SK-N-SH treated with all-trans-retinoic acid at 6 μM for 48 hours (cell line): ENCODE measurements at regions not wholly inside any gene's neighbourhood (a gene's known extent, or its start where the extent isn't known, plus 50 kb on each side); places are given as distances from the start of the nearest gene placed in this dataset.

ENCODE experiments used
- ATAC-seq: fragments of 200-7000 bp; cut with Tn5 transposase; 3 replicates; pipeline ENCODE4 v1.9.1; 2020; ENCODE audit warnings: mild to moderate bottlenecking, moderate library complexity
- ARNTL ChIP-seq: fragments of 450-650 bp; formaldehyde crosslinking; IDR thresholded peaks from 2 replicates; pipeline ENCODE4 v1.5.0; 2020; ENCODE audit warnings: low read depth, mild to moderate bottlenecking, moderate library complexity, borderline replicate concordance
- BACH2 ChIP-seq: fragments of 250-450 bp; sonication (Bioruptor Pico); IDR thresholded peaks from 2 replicates; pipeline ENCODE4 v1.9.0; 2021; ENCODE audit warnings: mild to moderate bottlenecking, borderline replicate concordance
- CREB5 ChIP-seq: fragments of 250-450 bp; sonication (Bioruptor Pico); IDR thresholded peaks from 2 replicates; pipeline ENCODE4 v1.5.1; 2020; ENCODE audit warnings: low read depth, mild to moderate bottlenecking, moderate library complexity
- CSRNP3 ChIP-seq: fragments of 250-450 bp; sonication (Bioruptor Pico); IDR thresholded peaks from 2 replicates; pipeline ENCODE4 v1.5.1; 2021; ENCODE audit warnings: mild to moderate bottlenecking, moderate library complexity
- ESRRG ChIP-seq: fragments of 250-450 bp; sonication (Bioruptor Pico); IDR thresholded peaks from 2 replicates; pipeline ENCODE4 v1.6.1; 2021; ENCODE audit warnings: mild to moderate bottlenecking
- GLIS3 ChIP-seq: fragments of 250-450 bp; sonication (Bioruptor Pico); IDR thresholded peaks from 2 replicates; pipeline ENCODE4 v1.5.0; 2020; ENCODE audit warnings: mild to moderate bottlenecking, moderate library complexity
- OSR1 ChIP-seq: fragments of 250-450 bp; sonication (Bioruptor Pico); IDR thresholded peaks from 2 replicates; pipeline ENCODE4 v1.8.0; 2022; ENCODE audit warnings: moderate library complexity, mild to moderate bottlenecking, inconsistent platforms
- PATZ1 ChIP-seq: fragments of 250-450 bp; sonication (Bioruptor Pico); IDR thresholded peaks from 2 replicates; pipeline ENCODE4 v1.8.0; 2020; ENCODE audit warnings: mild to moderate bottlenecking, moderate library complexity, borderline replicate concordance
- POU6F1 ChIP-seq: fragments of 250-450 bp; sonication (Bioruptor Pico); IDR thresholded peaks from 2 replicates; pipeline ENCODE4 v1.8.0; 2021; ENCODE audit warnings: low read depth, mild to moderate bottlenecking, moderate library complexity, borderline replicate concordance
- PPARA ChIP-seq: fragments of 250-450 bp; sonication (Bioruptor Pico); IDR thresholded peaks from 2 replicates; pipeline ENCODE4 v1.5.0; 2020; ENCODE audit warnings: mild to moderate bottlenecking, borderline replicate concordance
- RARB ChIP-seq: fragments of 250-450 bp; sonication (Bioruptor Pico); IDR thresholded peaks from 2 replicates; pipeline ENCODE4 v1.8.0; 2021; ENCODE audit warnings: mild to moderate bottlenecking, moderate library complexity
- SNAI2 ChIP-seq: fragments of 250-450 bp; sonication (Bioruptor Pico); IDR thresholded peaks from 2 replicates; pipeline ENCODE4 v1.5.0; 2020; ENCODE audit warnings: mild to moderate bottlenecking, moderate library complexity
- TCF4 ChIP-seq: fragments of 250-450 bp; sonication (Bioruptor Pico); IDR thresholded peaks from 2 replicates; pipeline ENCODE4 v1.8.0; 2021; ENCODE audit warnings: mild to moderate bottlenecking, moderate library complexity, borderline replicate concordance
- TOX ChIP-seq: fragments of 250-450 bp; sonication (Bioruptor Pico); IDR thresholded peaks from 2 replicates; pipeline ENCODE4 v1.8.0; 2021; ENCODE audit warnings: mild to moderate bottlenecking, moderate library complexity, borderline replicate concordance
- TSHZ2 ChIP-seq: fragments of 250-450 bp; sonication (Bioruptor Pico); IDR thresholded peaks from 2 replicates; pipeline ENCODE4 v1.5.0; 2020; ENCODE audit warnings: mild to moderate bottlenecking, moderate library complexity
- ZC3H10 ChIP-seq: fragments of 250-450 bp; sonication (Bioruptor Pico); IDR thresholded peaks from 2 replicates; pipeline ENCODE4 v1.5.1; 2021; ENCODE audit warnings: mild to moderate bottlenecking, moderate library complexity
- ZFP3 ChIP-seq: fragments of 250-450 bp; sonication (Bioruptor Pico); IDR thresholded peaks from 2 replicates; pipeline ENCODE4 v1.5.0; 2020; ENCODE audit warnings: mild to moderate bottlenecking, moderate library complexity
- ZFP30 ChIP-seq: fragments of 450-650 bp; formaldehyde crosslinking; IDR thresholded peaks from 2 replicates; pipeline ENCODE4 v1.5.0; 2022; ENCODE audit warnings: mild to moderate bottlenecking, moderate library complexity
- ZNF565 ChIP-seq: fragments of 450-650 bp; formaldehyde crosslinking; conservative IDR thresholded peaks from 2 replicates; pipeline ENCODE4 v1.5.0; 2020; ENCODE audit warnings: low read depth, mild to moderate bottlenecking, moderate library complexity
- ZNF70 ChIP-seq: fragments of 450-650 bp; formaldehyde crosslinking; IDR thresholded peaks from 2 replicates; pipeline ENCODE4 v1.5.0; 2020; ENCODE audit warnings: mild to moderate bottlenecking, moderate library complexity
- ZNF8 ChIP-seq: fragments of 450-650 bp; formaldehyde crosslinking; IDR thresholded peaks from 2 replicates; pipeline ENCODE4 v1.5.0; 2020; ENCODE audit warnings: mild to moderate bottlenecking, moderate library complexity

GRCh38 chr2:126413079-126413478 lies 242.9 kb upstream of the GYPC start:
- TF ChIP-seq CSRNP3 (CRISPR knock-in tag), result no peak
- no peak for TF ChIP-seq TCF4 (CRISPR knock-in tag)
- TF ChIP-seq ESRRG (CRISPR knock-in tag), result no peak
- TF ChIP-seq ZFP3, result no peak
- no peak for TF ChIP-seq CREB5 (CRISPR knock-in tag)
- no peak for TF ChIP-seq ZFP30 (CRISPR knock-in tag)
- no peak for TF ChIP-seq OSR1 (CRISPR knock-in tag)
- no peak for TF ChIP-seq BACH2 (CRISPR knock-in tag)
- no peak for TF ChIP-seq ZNF565 (CRISPR knock-in tag)
- TF ChIP-seq ZNF8 (CRISPR knock-in tag), result no peak
- TF ChIP-seq GLIS3 (CRISPR knock-in tag), result no peak
- ATAC-seq, result no peak

GRCh38 chr2:126419403-126419802 lies 236.6 kb upstream of the GYPC start:
- no peak for ATAC-seq
- TF ChIP-seq ZNF565 (CRISPR knock-in tag) (no peak), ARNTL (CRISPR knock-in tag) (no peak), BACH2 (CRISPR knock-in tag) (no peak), OSR1 (CRISPR knock-in tag) (no peak), ZNF70 (CRISPR knock-in tag) (no peak), TSHZ2 (no peak), ZNF8 (CRISPR knock-in tag) (no peak), RARB (CRISPR knock-in tag) (no peak)

GRCh38 chr2:126425943-126426342 lies 230.0 kb upstream of the GYPC start:
- no peak for TF ChIP-seq PATZ1 (CRISPR knock-in tag)
- TF ChIP-seq ZC3H10 (CRISPR knock-in tag), result no peak
- TF ChIP-seq GLIS3 (CRISPR knock-in tag), result no peak
- no peak for TF ChIP-seq ZFP30 (CRISPR knock-in tag)
- TF ChIP-seq ZNF70 (CRISPR knock-in tag), result no peak
- no peak for TF ChIP-seq ZNF565 (CRISPR knock-in tag)
- no peak for TF ChIP-seq ZFP3
- TF ChIP-seq BACH2 (CRISPR knock-in tag), result no peak
- no peak for TF ChIP-seq PPARA (CRISPR knock-in tag)
- no peak for TF ChIP-seq CSRNP3 (CRISPR knock-in tag)
- no peak for ATAC-seq

- no peak for ATAC-seq
- TF ChIP-seq PATZ1 (CRISPR knock-in tag) (no peak), RARB (CRISPR knock-in tag) (no peak), POU6F1 (CRISPR knock-in tag) (no peak), SNAI2 (CRISPR knock-in tag) (no peak), GLIS3 (CRISPR knock-in tag) (no peak), CREB5 (CRISPR knock-in tag) (no peak), TOX (CRISPR knock-in tag) (no peak), OSR1 (CRISPR knock-in tag) (no peak)
These were observed 226.9 kb upstream of the GYPC start for GRCh38 chr2:126429103-126429502.
